Neural progenitor cell (in vitro differentiated cells): ENCODE measurements at regions not wholly inside any gene's neighbourhood (a gene's known extent, or its start where the extent isn't known, plus 50 kb on each side); places are given as distances from the start of the nearest gene placed in this dataset.

ENCODE experiments used
- EZH2 ChIP-seq: fragments of 200-600 bp; sonication (generic); IDR thresholded peaks from 2 replicates; pipeline ENCODE4 v1.6.1; 2017; ENCODE audit warnings: antibody characterized with exemption, mild to moderate bottlenecking, moderate library complexity
- TF ChIP-seq, protein P1 (sequence below): fragments of 200-600 bp; sonication (generic); IDR thresholded peaks from 2 replicates; pipeline ENCODE4 v1.5.1; 2017; ENCODE audit warnings: antibody characterized with exemption, mild to moderate bottlenecking

DNA sequence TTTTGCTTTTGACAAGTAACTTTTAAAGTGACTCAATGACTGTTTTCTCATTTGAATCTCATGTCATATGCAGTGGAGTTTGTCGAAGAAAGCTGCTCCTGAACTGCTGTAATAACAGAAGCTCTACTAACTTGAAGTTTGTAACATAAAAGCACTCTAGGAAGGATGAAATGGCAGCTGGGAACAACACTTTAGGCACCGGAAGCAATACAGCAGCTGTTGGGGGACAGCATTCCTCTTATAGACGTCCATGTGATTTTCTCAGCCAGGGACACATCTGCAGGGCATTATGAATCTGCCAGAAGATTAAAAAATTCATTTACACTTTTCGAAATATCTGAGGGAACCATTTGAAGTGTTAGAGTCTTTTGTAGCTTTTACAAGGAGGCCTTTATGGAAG, 1035.8 kb downstream of the ADGRL3 start:
- TF ChIP-seq, protein P1, sequence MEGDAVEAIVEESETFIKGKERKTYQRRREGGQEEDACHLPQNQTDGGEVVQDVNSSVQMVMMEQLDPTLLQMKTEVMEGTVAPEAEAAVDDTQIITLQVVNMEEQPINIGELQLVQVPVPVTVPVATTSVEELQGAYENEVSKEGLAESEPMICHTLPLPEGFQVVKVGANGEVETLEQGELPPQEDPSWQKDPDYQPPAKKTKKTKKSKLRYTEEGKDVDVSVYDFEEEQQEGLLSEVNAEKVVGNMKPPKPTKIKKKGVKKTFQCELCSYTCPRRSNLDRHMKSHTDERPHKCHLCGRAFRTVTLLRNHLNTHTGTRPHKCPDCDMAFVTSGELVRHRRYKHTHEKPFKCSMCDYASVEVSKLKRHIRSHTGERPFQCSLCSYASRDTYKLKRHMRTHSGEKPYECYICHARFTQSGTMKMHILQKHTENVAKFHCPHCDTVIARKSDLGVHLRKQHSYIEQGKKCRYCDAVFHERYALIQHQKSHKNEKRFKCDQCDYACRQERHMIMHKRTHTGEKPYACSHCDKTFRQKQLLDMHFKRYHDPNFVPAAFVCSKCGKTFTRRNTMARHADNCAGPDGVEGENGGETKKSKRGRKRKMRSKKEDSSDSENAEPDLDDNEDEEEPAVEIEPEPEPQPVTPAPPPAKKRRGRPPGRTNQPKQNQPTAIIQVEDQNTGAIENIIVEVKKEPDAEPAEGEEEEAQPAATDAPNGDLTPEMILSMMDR, result no peak
- TF ChIP-seq EZH2, result no peak
